HepG2 (cell line): ENCODE measurements at regions not wholly inside any gene's neighbourhood (a gene's known extent, or its start where the extent isn't known, plus 50 kb on each side); places are given as distances from the start of the nearest gene placed in this dataset.

Experiments
- AHR ChIP-seq: IDR thresholded peaks from 2 replicates; pipeline ENCODE4 v1.6.1; 2018; ENCODE audit warnings: missing genetic modification reagents, missing compliant biosample characterization
- DZIP1 ChIP-seq: sonication (generic); formaldehyde crosslinking; IDR thresholded peaks from 2 replicates; pipeline ENCODE4 v1.5.0; 2020; ENCODE audit warnings: mild to moderate bottlenecking, missing genetic modification reagents
- HNF1A ChIP-seq, 2 experiments: sonication (generic) in 1 of 2; formaldehyde crosslinking in 1 of 2; IDR thresholded peaks; 2 replicates each; pipeline versions ENCODE4 v1.4.0 to v1.6.1; 2016 to 2020; ENCODE audit warnings: borderline replicate concordance in 1 of 2, low read depth in 1 of 2, mild to moderate bottlenecking in 1 of 2, missing genetic modification reagents in 1 of 2
- MAFF ChIP-seq: IDR thresholded peaks from 2 replicates; pipeline ENCODE4 v1.6.1; 2011; ENCODE audit warnings: low read depth, low read length, improper control_type of control experiment
- RAD51 ChIP-seq: fragments of 450-650 bp; IDR thresholded peaks from 2 replicates; pipeline ENCODE4 v1.6.1; 2016; ENCODE audit warnings: borderline replicate concordance
- SNRNP70 ChIP-seq: fragments of 200-400 bp; formaldehyde crosslinking; IDR thresholded peaks from 2 replicates; pipeline ENCODE4 v1.6.1; 2017; ENCODE audit warnings: mild to moderate bottlenecking, low read depth, low read length, moderate library complexity
- XBP1 ChIP-seq: sonication (generic); formaldehyde crosslinking; IDR thresholded peaks from 2 replicates; pipeline ENCODE4 v1.5.0; 2020; ENCODE audit warnings: missing genetic modification reagents
- ZBTB37 ChIP-seq: sonication (generic); formaldehyde crosslinking; IDR thresholded peaks from 2 replicates; pipeline ENCODE4 v1.4.0; 2020; ENCODE audit warnings: mild to moderate bottlenecking, missing genetic modification reagents
- ZBTB8A ChIP-seq: sonication (generic); formaldehyde crosslinking; IDR thresholded peaks from 2 replicates; pipeline ENCODE4 v1.4.0; 2020; ENCODE audit warnings: mild to moderate bottlenecking, low read depth, missing genetic modification reagents, borderline replicate concordance
- ZNF205 ChIP-seq: IDR thresholded peaks from 2 replicates; pipeline ENCODE4 v1.6.1; 2018; ENCODE audit warnings: missing biosample characterization, missing genetic modification reagents
- ZNF329 ChIP-seq: sonication (generic); formaldehyde crosslinking; IDR thresholded peaks from 2 replicates; pipeline ENCODE4 v1.9.0; 2021; ENCODE audit warnings: low read depth, mild to moderate bottlenecking, missing genetic modification reagents
- ZNF574 ChIP-seq: sonication (generic); formaldehyde crosslinking; IDR thresholded peaks from 2 replicates; pipeline ENCODE4 v1.4.0; 2020; ENCODE audit warnings: missing genetic modification reagents
- ZNF629 ChIP-seq: sonication (generic); formaldehyde crosslinking; conservative IDR thresholded peaks from 2 replicates; pipeline ENCODE4 v1.5.0; 2020; ENCODE audit warnings: missing genetic modification reagents
- ZSCAN5A ChIP-seq: sonication (generic); formaldehyde crosslinking; IDR thresholded peaks from 2 replicates; pipeline ENCODE4 v1.8.0; 2022; ENCODE audit warnings: mild to moderate bottlenecking, missing genetic modification reagents, borderline replicate concordance
- ZSCAN9 ChIP-seq: IDR thresholded peaks from 2 replicates; pipeline ENCODE4 v1.6.1; 2016; ENCODE audit warnings: borderline replicate concordance

DNA sequence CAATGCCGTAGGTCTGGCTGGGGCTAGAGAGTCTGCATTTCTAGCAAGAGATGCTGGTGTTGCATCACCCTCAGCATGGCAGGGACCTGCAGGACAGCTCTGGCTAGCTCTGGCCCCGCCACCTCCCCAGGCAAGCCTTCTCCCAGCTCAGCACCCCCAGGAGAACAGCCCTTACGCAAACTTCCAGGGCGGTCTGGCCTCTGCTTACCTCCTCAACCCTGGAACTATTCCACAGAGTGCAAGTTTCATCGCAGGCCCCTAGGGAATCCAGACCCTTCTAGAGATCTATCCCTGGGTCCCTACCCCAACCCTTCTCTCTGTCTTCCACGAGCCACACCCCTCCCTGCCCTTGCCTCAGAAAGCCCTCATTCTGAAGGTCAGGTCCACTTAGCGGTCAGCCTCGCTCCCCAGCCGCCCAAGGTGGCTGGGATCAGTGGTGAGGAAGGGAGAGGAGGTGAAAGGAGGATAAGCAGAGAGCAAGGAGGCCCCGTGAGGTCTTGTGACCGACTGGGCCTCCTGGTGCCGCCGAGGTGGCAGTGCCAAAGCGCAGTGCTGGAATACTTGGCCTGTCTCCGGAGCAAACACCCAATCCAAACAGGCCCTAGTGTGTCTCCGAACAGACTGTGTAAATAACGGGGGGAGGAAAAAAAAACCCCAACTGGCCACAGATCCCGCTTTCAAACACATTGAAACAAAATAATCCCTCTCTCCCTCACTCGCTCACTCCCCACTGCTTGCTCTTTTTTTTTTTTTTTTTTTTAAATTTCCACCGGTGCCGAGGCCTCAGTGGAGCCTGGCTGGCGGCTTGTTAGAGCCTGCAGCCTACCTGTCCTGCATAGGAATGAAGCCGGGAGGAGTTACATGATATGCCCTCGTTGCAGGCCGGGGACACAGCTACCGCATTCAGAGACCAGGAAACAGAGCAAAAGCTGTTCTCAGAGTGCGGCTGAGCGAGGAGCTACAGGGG is 380.9 kb downstream of the SOX9 start (continued):
- TF ChIP-seq HNF1A (IDR thresholded peaks at IDR 0.05; ENCODE audit: low read depth): no peak; the same call in 1 of the 2 replicates
- TF ChIP-seq HNF1A (CRISPR knock-in tag; IDR thresholded peaks at IDR 0.05; ENCODE audit: borderline replicate concordance): 0 out of 2 replicates have a peak, but pooled peaks have one; percentile 51
- no peak for TF ChIP-seq XBP1 (CRISPR knock-in tag)
- no peak for TF ChIP-seq ZSCAN5A (CRISPR knock-in tag)
- no peak for TF ChIP-seq ZSCAN9
- TF ChIP-seq ZNF205 (CRISPR knock-in tag): no peak
- TF ChIP-seq ZBTB8A (CRISPR knock-in tag): no peak
- TF ChIP-seq RAD51: no peak
- peak; percentile 61; the same call in 1 of the 2 replicates for TF ChIP-seq ZBTB37 (CRISPR knock-in tag)
- TF ChIP-seq ZNF329 (CRISPR knock-in tag): no peak
- TF ChIP-seq ZNF574: peak; percentile 76
- TF ChIP-seq AHR (CRISPR knock-in tag): no peak
- no peak for TF ChIP-seq MAFF
- peak; percentile 15; the same call in 1 of the 2 replicates for TF ChIP-seq ZNF629 (CRISPR knock-in tag)
- TF ChIP-seq DZIP1 (CRISPR knock-in tag): no peak
- no peak for TF ChIP-seq SNRNP70
